ENCODE measurements at regions not wholly inside any gene's neighbourhood (a gene's known extent, or its start where the extent isn't known, plus 50 kb on each side); places are given as distances from the start of the nearest gene placed in this dataset.

DNA sequence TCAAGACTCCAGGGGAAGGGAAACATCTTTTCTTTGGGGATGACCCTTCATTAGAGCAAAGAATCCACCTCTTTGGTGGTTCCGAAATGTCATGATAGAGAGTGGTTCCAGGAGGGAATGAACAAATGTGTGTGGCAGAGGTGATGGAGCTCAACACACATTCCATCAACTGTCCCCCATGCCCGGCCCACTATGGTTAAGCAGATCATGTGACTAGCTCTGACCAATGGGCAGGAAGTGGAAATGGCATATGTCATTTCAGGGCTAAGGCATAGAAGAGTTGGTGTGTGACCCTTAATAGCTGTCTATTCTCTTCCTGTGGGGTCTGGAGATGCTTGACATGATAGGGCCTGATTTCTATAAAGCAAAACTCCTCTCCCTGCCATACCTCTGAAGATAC is 194.6 kb downstream of the GAS1 start:
- H3K9me3 ChIP-seq = no peaks in the 10 kb centered on the region
- no peaks in the 10 kb centered on the region for H3K36me3 ChIP-seq (ENCODE audit: insufficient read depth in 1 of 2, low read depth in 1 of 2)
- no peak overlapping the region for H3K4me3 ChIP-seq
- H3K27ac ChIP-seq = no peak overlapping the region
- DNase-seq = no peak
- H3K4me1 ChIP-seq = no peaks in the 10 kb centered on the region
- 87 to 93% (median 88%) methylated on average over 2 of the region's 2 CpGs for WGBS, 3 donors
- TF ChIP-seq, protein P1, sequence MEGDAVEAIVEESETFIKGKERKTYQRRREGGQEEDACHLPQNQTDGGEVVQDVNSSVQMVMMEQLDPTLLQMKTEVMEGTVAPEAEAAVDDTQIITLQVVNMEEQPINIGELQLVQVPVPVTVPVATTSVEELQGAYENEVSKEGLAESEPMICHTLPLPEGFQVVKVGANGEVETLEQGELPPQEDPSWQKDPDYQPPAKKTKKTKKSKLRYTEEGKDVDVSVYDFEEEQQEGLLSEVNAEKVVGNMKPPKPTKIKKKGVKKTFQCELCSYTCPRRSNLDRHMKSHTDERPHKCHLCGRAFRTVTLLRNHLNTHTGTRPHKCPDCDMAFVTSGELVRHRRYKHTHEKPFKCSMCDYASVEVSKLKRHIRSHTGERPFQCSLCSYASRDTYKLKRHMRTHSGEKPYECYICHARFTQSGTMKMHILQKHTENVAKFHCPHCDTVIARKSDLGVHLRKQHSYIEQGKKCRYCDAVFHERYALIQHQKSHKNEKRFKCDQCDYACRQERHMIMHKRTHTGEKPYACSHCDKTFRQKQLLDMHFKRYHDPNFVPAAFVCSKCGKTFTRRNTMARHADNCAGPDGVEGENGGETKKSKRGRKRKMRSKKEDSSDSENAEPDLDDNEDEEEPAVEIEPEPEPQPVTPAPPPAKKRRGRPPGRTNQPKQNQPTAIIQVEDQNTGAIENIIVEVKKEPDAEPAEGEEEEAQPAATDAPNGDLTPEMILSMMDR (IDR thresholded peaks at IDR 0.05) = no peak
- H3K27me3 ChIP-seq (ENCODE audit: insufficient read depth in 3 of 3, low read length in 2 of 3) = no peaks in the 10 kb centered on the region
- intact Hi-C loops (cut with DNase I) = no loop called here
- no peak for ATAC-seq

DNA sequence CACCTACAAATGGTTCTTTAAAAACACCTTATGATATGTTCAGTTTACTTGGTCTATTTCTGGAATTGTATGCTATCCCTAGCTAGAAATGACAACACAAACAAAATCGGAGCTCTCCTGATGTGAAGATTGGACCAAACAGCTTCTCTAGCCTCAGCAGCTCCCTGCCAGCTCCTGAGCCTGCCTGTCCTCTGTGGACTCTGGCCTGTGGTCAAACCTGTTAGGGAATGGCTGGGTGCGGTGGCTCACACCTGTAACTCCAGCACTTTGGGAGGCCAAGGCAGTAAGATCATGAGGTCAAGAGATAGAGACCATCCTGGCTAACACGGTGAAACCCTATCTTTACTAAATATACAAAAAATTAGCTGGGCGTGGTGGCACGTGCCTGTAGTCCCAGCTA is 195.3 kb downstream of the GAS1 start:
- ATAC-seq (no peak), DNase-seq (no peak)
- 92 to 99% (median 97%) methylated on average over 5 of the region's 5 CpGs for WGBS, 3 donors
- no peaks in the 10 kb centered on the region for H3K9me3 ChIP-seq
- H3K36me3 ChIP-seq (ENCODE audit: insufficient read depth in 1 of 2, low read depth in 1 of 2) = no peaks in the 10 kb centered on the region
- H3K27me3 ChIP-seq (ENCODE audit: insufficient read depth in 3 of 3, low read length in 2 of 3) = no peaks in the 10 kb centered on the region
- TF ChIP-seq, protein P1 (IDR thresholded peaks at IDR 0.05) = no peak
- H3K4me1 ChIP-seq = no peaks in the 10 kb centered on the region
- H3K4me3 ChIP-seq = no peak overlapping the region
- intact Hi-C loops (cut with DNase I) = no loop called here
- H3K27ac ChIP-seq = no peak overlapping the region

DNA sequence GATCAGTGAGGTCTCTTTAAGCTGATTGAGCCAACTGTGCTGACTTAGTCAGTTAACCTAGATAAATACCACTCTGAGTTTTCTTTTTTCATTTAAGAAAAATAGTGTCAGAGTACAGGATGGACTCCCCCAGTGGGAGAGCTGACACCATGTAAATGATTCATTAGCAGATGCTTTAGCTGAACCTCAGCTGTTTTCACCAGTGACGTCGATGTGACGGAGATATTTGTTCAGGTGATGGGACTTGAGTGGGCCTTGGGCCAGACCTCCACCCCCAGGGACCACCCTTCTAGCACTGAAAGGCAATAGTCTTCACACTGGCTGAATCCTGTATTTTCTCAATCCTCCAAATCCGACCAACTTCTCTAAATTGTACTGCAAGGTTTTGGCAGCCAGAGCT is 196.1 kb downstream of the GAS1 start:
- Histone ChIP-seq H3K4me1 (no peaks in the 10 kb centered on the region), H3K9me3 (no peaks in the 10 kb centered on the region), H3K4me3 (no peak overlapping the region), H3K27me3 (ENCODE audit: insufficient read depth in 3 of 3, low read length in 2 of 3) (no peaks in the 10 kb centered on the region), H3K27ac (no peak overlapping the region), H3K36me3 (ENCODE audit: insufficient read depth in 1 of 2, low read depth in 1 of 2) (no peaks in the 10 kb centered on the region)
- 61 to 88% (median 62%) methylated on average over 4 of the region's 4 CpGs for WGBS, 3 donors
- TF ChIP-seq, protein P1 (IDR thresholded peaks at IDR 0.05) = no peak
- ATAC-seq = peak in 1 of 4 donors; percentile 32
- intact Hi-C loops (cut with DNase I) = no loop called here
- DNase-seq = peak; percentile 20 to 62

DNA sequence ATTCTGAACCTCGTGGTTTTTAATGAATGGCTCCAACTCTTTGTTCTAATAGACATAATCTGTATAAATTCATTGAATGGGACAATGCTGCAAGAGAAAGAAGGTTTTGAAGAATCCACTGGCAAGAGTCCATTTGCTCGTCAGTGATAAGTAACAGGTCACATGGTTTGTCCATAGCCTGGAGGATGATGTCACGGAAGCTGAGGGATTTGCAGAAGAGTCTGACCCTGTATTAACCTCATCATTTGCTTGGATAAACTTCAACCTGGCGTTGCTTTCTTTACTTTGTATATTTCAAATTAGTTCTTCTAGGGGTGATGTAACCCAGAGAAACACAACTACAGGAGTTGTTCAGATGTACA is 197.4 kb downstream of the GAS1 start:
- H3K27ac ChIP-seq = no peak overlapping the region
- DNase-seq = no peak
- no peaks in the 10 kb centered on the region for H3K9me3 ChIP-seq
- ATAC-seq = no peak
- no peaks in the 10 kb centered on the region for H3K27me3 ChIP-seq (ENCODE audit: insufficient read depth in 3 of 3, low read length in 2 of 3)
- WGBS, 3 donors = 54 to 63% (median 56%) methylated on average over 4 of the region's 4 CpGs
- no peaks in the 10 kb centered on the region for H3K36me3 ChIP-seq (ENCODE audit: insufficient read depth in 1 of 2, low read depth in 1 of 2)
- no peaks in the 10 kb centered on the region for H3K4me1 ChIP-seq
- intact Hi-C loops (cut with DNase I) = loop anchor here in 1 of 2 donors (10.0 kb wide), 1 partner anchor 55 kb away; no protein-coding TSS in a partner anchor
- TF ChIP-seq, protein P1 (IDR thresholded peaks at IDR 0.05) = no peak
- H3K4me3 ChIP-seq = no peak overlapping the region

DNA sequence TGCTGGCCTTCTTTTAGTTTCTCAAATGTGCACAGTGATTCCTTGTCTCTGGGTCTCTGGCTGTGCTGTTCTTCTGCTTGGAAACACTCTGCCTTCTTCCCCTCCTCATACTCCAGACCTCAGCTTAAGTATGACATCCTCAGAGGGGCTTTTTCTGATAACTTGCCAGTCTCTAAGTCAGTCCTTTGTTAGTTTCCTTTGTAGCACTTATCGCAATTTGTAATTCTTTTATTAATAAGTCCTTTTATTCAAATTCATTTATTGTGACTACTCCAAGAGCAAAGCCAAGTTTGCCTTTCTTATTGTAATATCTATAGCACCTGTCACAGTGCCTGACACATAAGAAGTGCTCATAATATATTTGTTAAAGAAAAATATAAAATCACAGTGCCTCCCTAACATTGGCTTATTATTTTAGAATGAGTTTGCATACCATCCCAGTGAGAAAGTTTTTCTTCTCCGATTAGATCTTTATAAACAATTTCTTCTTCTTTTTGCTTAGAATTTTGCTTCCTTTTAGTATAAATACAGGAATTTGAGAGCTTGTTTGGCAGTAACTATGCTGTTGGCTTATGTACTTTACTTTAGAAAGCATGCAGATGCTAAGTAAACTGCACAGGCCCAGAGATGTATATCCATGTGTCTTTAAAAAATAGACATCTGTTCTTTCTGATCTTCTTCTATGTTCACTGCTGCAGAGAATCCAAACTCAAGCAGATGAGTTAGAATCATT is 198.0 kb downstream of the GAS1 start:
- TF ChIP-seq, protein P1 (IDR thresholded peaks at IDR 0.05) = no peak
- H3K27me3 ChIP-seq (ENCODE audit: insufficient read depth in 3 of 3, low read length in 2 of 3) = no peaks in the 10 kb centered on the region
- no peaks in the 10 kb centered on the region for H3K4me1 ChIP-seq
- intact Hi-C loops (cut with DNase I) = loop anchor here in 1 of 2 donors (10.0 kb wide), 1 partner anchor 55 kb away; no protein-coding TSS in a partner anchor
- DNase-seq = no peak
- H3K9me3 ChIP-seq = no peaks in the 10 kb centered on the region
- H3K36me3 ChIP-seq (ENCODE audit: insufficient read depth in 1 of 2, low read depth in 1 of 2) = no peaks in the 10 kb centered on the region
- H3K4me3 ChIP-seq = no peak overlapping the region
- WGBS, 3 donors = 76 to 86% (median 78%) methylated on average over 2 of the region's 2 CpGs
- no peak overlapping the region for H3K27ac ChIP-seq
- no peak for ATAC-seq
